H1 (cell line): ENCODE measurements at regions not wholly inside any gene's neighbourhood (a gene's known extent, or its start where the extent isn't known, plus 50 kb on each side); places are given as distances from the start of the nearest gene placed in this dataset.

Source experiments
- CTCF ChIA-PET: fragments of 300-600 bp; sonication (Branson Sonifier 250); formaldehyde crosslinking; loops from one replicate; lab custom pipeline; 2021; ENCODE audit not compliant: partially characterized antibody; lab: Charles Lee
- POLR2A ChIA-PET: fragments of 300-600 bp; sonication (Branson Sonifier 250); formaldehyde crosslinking; loops from one replicate; lab custom pipeline; 2021; ENCODE audit warnings: inconsistent platforms; ENCODE audit not compliant: partially characterized antibody; lab: Charles Lee
- DNase-seq, 2 experiments: peaks; one replicate each; pipeline versions ENCODE4 v3.0.0 to v3.0.0-alpha.2; 2010 to 2022; ENCODE audit warnings: low spot score in 2 of 2, low read depth in 1 of 2, mixed read lengths in 1 of 2
- FAIRE-seq: peaks from 2 replicates; lab custom pipeline; 2011; peaks lifted over from hg19 to GRCh38; lab: Jason Lieb, UNC
- H2AFZ ChIP-seq: 2 replicates; pipeline ENCODE4 v1.8.1; 2012; ENCODE audit warnings: low read length, inconsistent platforms
- H2AK5ac ChIP-seq: 2 replicates; pipeline ENCODE4 v1.6.1; 2013; ENCODE audit warnings: low read depth, low read length
- H2BK120ac ChIP-seq: replicated peaks from 2 replicates; pipeline ENCODE3; 2013; ENCODE audit warnings: low read depth, low read length, inconsistent platforms
- H2BK12ac ChIP-seq: 2 replicates; pipeline ENCODE4 v1.6.1; 2013; ENCODE audit warnings: low read depth, low read length
- H2BK15ac ChIP-seq: 2 replicates; pipeline ENCODE4 v1.6.1; 2013; ENCODE audit warnings: low read length
- H2BK20ac ChIP-seq: 2 replicates; pipeline ENCODE4 v1.6.1; 2013; ENCODE audit warnings: low read length
- H2BK5ac ChIP-seq: 2 replicates; pipeline ENCODE4 v1.6.1; 2013; ENCODE audit warnings: low read depth, low read length
- H3K14ac ChIP-seq: 2 replicates; pipeline ENCODE4 v1.6.1; 2013; ENCODE audit warnings: inconsistent platforms; ENCODE audit not compliant: insufficient read length
- H3K18ac ChIP-seq: 2 replicates; pipeline ENCODE4 v1.6.1; 2013; ENCODE audit warnings: low read length; ENCODE audit errors: extremely low read depth
- H3K23ac ChIP-seq: 2 replicates; pipeline ENCODE4 v1.6.1; 2013; ENCODE audit warnings: inconsistent platforms; ENCODE audit not compliant: insufficient read length
- H3K23me2 ChIP-seq: 2 replicates; pipeline ENCODE4 v1.6.1; 2013; ENCODE audit warnings: low read depth, low read length
- H3K27ac ChIP-seq: 2 replicates; pipeline ENCODE4 v1.6.1; 2011; ENCODE audit warnings: low read depth, low read length, inconsistent platforms
- H3K27me3 ChIP-seq, 4 experiments: replicated peaks in 1 of 4; 1 replicate in 1 of 4; 2 replicates in 3 of 4; pipeline versions ENCODE4 v1.6.1 to v1.8.1; 2011 to 2013; ENCODE audit warnings: low read length in 3 of 4, mild to moderate bottlenecking in 3 of 4, inconsistent platforms in 2 of 4, mixed read lengths in 2 of 4, moderate library complexity in 1 of 4; ENCODE audit not compliant: control insufficient read depth in 3 of 4, insufficient read depth in 3 of 4; ENCODE audit errors: extremely low read depth in 1 of 4
- H3K36me3 ChIP-seq, 4 experiments: 2 replicates each; pipeline versions ENCODE4 v1.6.1 to v1.8.1; 2011 to 2013; ENCODE audit warnings: mild to moderate bottlenecking in 4 of 4, low read length in 3 of 4, moderate library complexity in 2 of 4, control low read depth in 1 of 4, inconsistent platforms in 1 of 4; ENCODE audit not compliant: insufficient read depth in 4 of 4, control insufficient read depth in 2 of 4
- H3K4ac ChIP-seq: replicated peaks from 2 replicates; pipeline ENCODE3; 2013; ENCODE audit warnings: low read length, low read depth, mixed read lengths, inconsistent platforms; ENCODE audit not compliant: insufficient read length
- H3K4me1 ChIP-seq, 4 experiments: replicated peaks in 1 of 4; 1 replicate in 1 of 4; 2 replicates in 3 of 4; pipeline versions ENCODE4 v1.6.1 to v1.8.1; 2011 to 2013; ENCODE audit warnings: low read length in 3 of 4, inconsistent platforms in 2 of 4, mixed read lengths in 1 of 4; ENCODE audit not compliant: insufficient read depth in 4 of 4, control insufficient read depth in 3 of 4
- H3K4me2 ChIP-seq, 2 experiments: 2 replicates each; pipeline versions ENCODE4 v1.6.1 to v1.8.1; 2011 to 2013; ENCODE audit warnings: low read depth in 2 of 2, low read length in 2 of 2, control low read depth in 1 of 2, inconsistent platforms in 1 of 2, mild to moderate bottlenecking in 1 of 2; ENCODE audit not compliant: insufficient read depth in 1 of 2
- H3K4me3 ChIP-seq, 4 experiments: fragments of 200-600, 300-600 bp in 1 of 4; sonication (generic), shearing (Covaris generic), sonication (Bioruptor Twin) in 1 of 4; 2 replicates each; pipeline versions ENCODE4 v1.5.1 to v1.8.1; 2011 to 2016; ENCODE audit warnings: low read length in 4 of 4, low read depth in 3 of 4, control low read depth in 2 of 4, inconsistent platforms in 2 of 4, mild to moderate bottlenecking in 2 of 4, mixed read lengths in 1 of 4, moderate library complexity in 1 of 4; ENCODE audit not compliant: insufficient read depth in 2 of 4; ENCODE audit errors: extremely low read depth in 1 of 4
- H3K56ac ChIP-seq: replicated peaks from 2 replicates; pipeline ENCODE3; 2013; ENCODE audit warnings: low read depth, mild to moderate bottlenecking, mixed read lengths, low read length, inconsistent platforms; ENCODE audit not compliant: insufficient read length
- H3K79me1 ChIP-seq: 2 replicates; pipeline ENCODE4 v1.6.1; 2013; ENCODE audit warnings: low read depth, low read length, control low read depth
- H3K79me2 ChIP-seq, 2 experiments: 2 replicates each; pipeline versions ENCODE4 v1.6.1 to v1.8.1; 2012 to 2013; ENCODE audit warnings: low read length in 2 of 2, mild to moderate bottlenecking in 2 of 2, inconsistent platforms in 1 of 2; ENCODE audit not compliant: insufficient read depth in 2 of 2, control insufficient read depth in 1 of 2
- H3K9ac ChIP-seq, 4 experiments: replicated peaks in 1 of 4; 1 replicate in 1 of 4; 2 replicates in 3 of 4; pipeline versions ENCODE4 v1.6.1 to v1.8.1; 2011 to 2013; ENCODE audit warnings: low read depth in 3 of 4, low read length in 3 of 4, control low read depth in 2 of 4, mild to moderate bottlenecking in 2 of 4, moderate library complexity in 2 of 4, inconsistent platforms in 1 of 4; ENCODE audit errors: extremely low read depth in 1 of 4
- H3K9me3 ChIP-seq, 2 experiments: 2 replicates each; pipeline versions ENCODE4 v1.6.1 to v1.8.1; 2012 to 2013; ENCODE audit warnings: mild to moderate bottlenecking in 2 of 2, moderate library complexity in 2 of 2, control low read depth in 1 of 2, inconsistent platforms in 1 of 2, low read depth in 1 of 2, low read length in 1 of 2, mixed read lengths in 1 of 2; ENCODE audit not compliant: insufficient read depth in 2 of 2
- H4K20me1 ChIP-seq, 2 experiments: replicated peaks in 1 of 2; 2 replicates each; pipeline versions ENCODE3 to v1.8.1; 2011 to 2013; ENCODE audit warnings: inconsistent platforms in 2 of 2, low read length in 2 of 2, mild to moderate bottlenecking in 1 of 2; ENCODE audit not compliant: insufficient read depth in 2 of 2, control insufficient read depth in 1 of 2
- H4K5ac ChIP-seq: 2 replicates; pipeline ENCODE4 v1.6.1; 2013; ENCODE audit warnings: low read length, low read depth, mixed read lengths, inconsistent platforms; ENCODE audit not compliant: insufficient read length
- H4K8ac ChIP-seq: 2 replicates; pipeline ENCODE4 v1.8.0; 2013; ENCODE audit warnings: mild to moderate bottlenecking, moderate library complexity, low read length, inconsistent platforms; ENCODE audit not compliant: insufficient read depth; ENCODE audit errors: extremely low read depth
- H4K91ac ChIP-seq: replicated peaks from 2 replicates; pipeline ENCODE3; 2013; ENCODE audit warnings: low read length, mixed read lengths, inconsistent platforms; ENCODE audit not compliant: insufficient read length
- ASH2L ChIP-seq: fragments of 200-600, 300-600 bp; sonication (generic); IDR thresholded peaks from one replicate; pipeline ENCODE4 v1.7.1; 2017; ENCODE audit warnings: low read length
- BCL11A ChIP-seq, 2 experiments: IDR thresholded peaks; one replicate each; pipeline ENCODE4 v1.6.1; 2011; ENCODE audit warnings: low read depth in 2 of 2, low read length in 2 of 2, mild to moderate bottlenecking in 2 of 2
- EP300 ChIP-seq, 2 experiments: IDR thresholded peaks; 1 replicate in 1 of 2; 2 replicates in 1 of 2; pipeline ENCODE4 v1.6.1; 2011 to 2012; ENCODE audit warnings: low read depth in 2 of 2, low read length in 2 of 2, mild to moderate bottlenecking in 2 of 2, borderline replicate concordance in 1 of 2, inconsistent platforms in 1 of 2, moderate library complexity in 1 of 2
- GTF2F1 ChIP-seq: IDR thresholded peaks from 2 replicates; pipeline ENCODE4 v1.6.1; 2012; ENCODE audit warnings: low read depth, low read length, improper control_type of control experiment, borderline replicate concordance
- JUN ChIP-seq: IDR thresholded peaks from 2 replicates; pipeline ENCODE4 v1.6.1; 2011; ENCODE audit warnings: low read depth, mild to moderate bottlenecking, improper control_type of control experiment, low read length
- KDM4A ChIP-seq: IDR thresholded peaks from one replicate; pipeline ENCODE4 v1.7.1; 2012; ENCODE audit warnings: low read depth, mild to moderate bottlenecking, moderate library complexity, low read length, inconsistent platforms; ENCODE audit not compliant: severe bottlenecking
- MAFK ChIP-seq: IDR thresholded peaks from 2 replicates; pipeline ENCODE4 v1.6.1; 2012; ENCODE audit warnings: low read depth, mild to moderate bottlenecking, improper control_type of control experiment, low read length
- PHF8 ChIP-seq: fragments of 200-600 bp; sonication (generic); conservative IDR thresholded peaks from 2 replicates; pipeline ENCODE4 v1.7.1; 2012; ENCODE audit warnings: low read depth, mild to moderate bottlenecking, inconsistent platforms, low read length, moderate library complexity
- RBBP5 ChIP-seq: IDR thresholded peaks from 2 replicates; pipeline ENCODE4 v1.7.1; 2012; ENCODE audit warnings: low read depth, mild to moderate bottlenecking, inconsistent platforms, low read length, moderate library complexity, borderline replicate concordance
- SP1 ChIP-seq: IDR thresholded peaks from 2 replicates; pipeline ENCODE4 v1.6.1; 2011; ENCODE audit warnings: low read depth, low read length
- SP4 ChIP-seq: IDR thresholded peaks from 2 replicates; pipeline ENCODE4 v1.6.1; 2012; ENCODE audit warnings: low read length, inconsistent platforms
- SUZ12 ChIP-seq: fragments of 200-600 bp; sonication (generic); IDR thresholded peaks from 2 replicates; pipeline ENCODE4 v1.6.1; 2012; ENCODE audit warnings: mild to moderate bottlenecking, inconsistent platforms, low read length, moderate library complexity, mixed read lengths
- TBP ChIP-seq: IDR thresholded peaks from 2 replicates; pipeline ENCODE4 v1.6.1; 2011; ENCODE audit warnings: low read depth, low read length, improper control_type of control experiment
- ZNF274 ChIP-seq: IDR thresholded peaks from 2 replicates; pipeline ENCODE4 v1.7.0; 2012; ENCODE audit warnings: low read length, borderline replicate concordance; ENCODE audit errors: extremely low read depth
- WGBS, 2 experiments: shearing (Covaris generic) in 1 of 2; methylation state at CpG; one replicate each; pipeline versions ENCODE4 v1.1.6 to v1.1.7; 2013 to 2015; ENCODE audit warnings: low lambda C conversion rate in 2 of 2, mixed read lengths in 2 of 2, inconsistent platforms in 1 of 2, low coverage in 1 of 2, missing lambda C conversion rate in 1 of 2; ENCODE audit not compliant: insufficient replicate concordance in 2 of 2, insufficient coverage in 1 of 2, insufficient read length in 1 of 2; ENCODE audit errors: extremely low coverage in 1 of 2, missing lambda C conversion rate in 1 of 2; 5-methylcytosine and 5-hydroxymethylcytosine counted together
- TF ChIP-seq, protein P1 (sequence below): IDR thresholded peaks from 2 replicates; pipeline ENCODE4 v1.6.1; 2012; ENCODE audit warnings: inconsistent platforms

DNA sequence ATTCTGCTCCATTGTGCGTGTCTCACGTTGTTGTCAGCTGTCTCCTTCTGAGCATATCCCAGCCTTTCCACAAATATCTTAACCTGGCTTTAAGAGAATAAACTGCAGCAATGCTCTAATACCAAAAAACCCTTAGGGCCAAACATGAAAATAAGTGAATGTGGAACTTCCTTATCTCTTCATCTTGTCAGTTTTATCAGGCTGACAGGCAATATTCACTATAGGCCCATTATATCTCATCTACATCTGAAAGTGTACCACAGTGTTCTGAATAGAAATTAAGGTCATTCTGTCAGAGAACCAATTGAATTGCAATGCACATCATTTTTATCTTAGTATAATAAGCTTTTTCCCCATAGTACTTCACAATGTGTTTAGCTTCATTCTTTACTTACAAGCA is 933.1 kb upstream of the FBXO33 start:
- H3K14ac ChIP-seq, result no peak overlapping the region
- no peak overlapping the region for H3K27ac ChIP-seq
- no peak overlapping the region for H2BK5ac ChIP-seq
- H4K20me1 ChIP-seq, result no peaks in the 10 kb centered on the region
- no peaks in the 10 kb centered on the region for H3K23me2 ChIP-seq
- no peak overlapping the region for H4K8ac ChIP-seq
- no peak overlapping the region for H4K5ac ChIP-seq
- no peak overlapping the region for H3K18ac ChIP-seq
- H2BK15ac ChIP-seq, result no peak overlapping the region
- WGBS, 2 experiments, result 100% methylated on average over 2 of the region's 2 CpGs; no CpG with 5 or more reads in 1 of the 2 experiments
- CTCF ChIA-PET, result interaction anchor here (0.6 kb wide), 1 partner anchor 203 kb away, joined by 3 read pairs; no protein-coding TSS in a partner anchor
- H3K23ac ChIP-seq, result no peak overlapping the region
- no peak overlapping the region for H3K4ac ChIP-seq
- no peaks in the 10 kb centered on the region for H3K79me2 ChIP-seq
- no peaks in the 10 kb centered on the region; a peak in 1 of 7 replicates for H3K4me1 ChIP-seq
- no peak overlapping the region for H3K4me2 ChIP-seq
- H3K4me3 ChIP-seq, result no peak overlapping the region
- H2BK20ac ChIP-seq, result no peak overlapping the region
- POLR2A ChIA-PET, result no interaction called here
- FAIRE-seq (no peak), DNase-seq (no peak)
- no peak overlapping the region for H3K56ac ChIP-seq
- H3K9ac ChIP-seq, result no peak overlapping the region
- no peak overlapping the region for H2AFZ ChIP-seq
- no peaks in the 10 kb centered on the region for H3K79me1 ChIP-seq
- H2BK120ac ChIP-seq, result no peak overlapping the region
- H2AK5ac ChIP-seq, result no peak overlapping the region
- no peak overlapping the region for H4K91ac ChIP-seq
- no peaks in the 10 kb centered on the region for H3K27me3 ChIP-seq
- no peaks in the 10 kb centered on the region for H3K36me3 ChIP-seq
- no peaks in the 10 kb centered on the region; a peak in 1 of 4 replicates for H3K9me3 ChIP-seq
- no peak overlapping the region for H2BK12ac ChIP-seq
- TF ChIP-seq EP300 (IDR thresholded peaks at IDR 0.05; ENCODE audit: borderline replicate concordance in 1 of 2, low read depth in 2 of 2, low read length in 2 of 2), result no peak
- no peak for TF ChIP-seq BCL11A (IDR thresholded peaks at IDR 0.05; ENCODE audit: low read depth in 2 of 2, low read length in 2 of 2)
- TF ChIP-seq, protein P1, sequence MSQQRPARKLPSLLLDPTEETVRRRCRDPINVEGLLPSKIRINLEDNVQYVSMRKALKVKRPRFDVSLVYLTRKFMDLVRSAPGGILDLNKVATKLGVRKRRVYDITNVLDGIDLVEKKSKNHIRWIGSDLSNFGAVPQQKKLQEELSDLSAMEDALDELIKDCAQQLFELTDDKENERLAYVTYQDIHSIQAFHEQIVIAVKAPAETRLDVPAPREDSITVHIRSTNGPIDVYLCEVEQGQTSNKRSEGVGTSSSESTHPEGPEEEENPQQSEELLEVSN, result no peak
- TF ChIP-seq ASH2L, result no peak
- no peak for TF ChIP-seq PHF8
- TF ChIP-seq SUZ12, result no peak
- no peak for TF ChIP-seq RBBP5
- TF ChIP-seq SP4, result no peak
- TF ChIP-seq TBP, result no peak
- no peak for TF ChIP-seq JUN
- TF ChIP-seq ZNF274, result no peak
- no peak for TF ChIP-seq KDM4A
- no peak for TF ChIP-seq GTF2F1
- no peak for TF ChIP-seq SP1
- TF ChIP-seq MAFK, result no peak
